Gastrocnemius medialis (tissue), 4 donors: ENCODE measurements at regions not wholly inside any gene's neighbourhood (a gene's known extent, or its start where the extent isn't known, plus 50 kb on each side); places are given as distances from the start of the nearest gene placed in this dataset.
A peak's percentile ranks its signal among the peaks of the same experiment; 100 is the strongest.

Experiments used
- ATAC-seq, 2 donors: fragments of 150-250 bp; one replicate each; pipeline ENCODE4 v1.9.1; 2016
- DNase-seq, 2 donors: peaks; one replicate each; pipeline ENCODE4 v3.0.0-alpha.2; 2019
- H3K27ac ChIP-seq, 4 donors: fragments of 200-600 bp; sonication (generic); 1 replicate in 1 of 4; 2 replicates in 3 of 4; pipeline ENCODE4 v1.5.1; 2016 to 2018; ENCODE audit warnings: mild to moderate bottlenecking in 2 of 4, moderate library complexity in 1 of 4
- H3K27me3 ChIP-seq, 3 donors: fragments of 200-600 bp; sonication (generic) in 2 of 3; 1 replicate in 1 of 3; 2 replicates in 2 of 3; pipeline versions ENCODE4 v1.5.1 to v1.6.0; 2016 to 2019; ENCODE audit warnings: mild to moderate bottlenecking in 1 of 3, moderate library complexity in 1 of 3
- H3K36me3 ChIP-seq, 2 donors: fragments of 200-600 bp; sonication (generic) in 1 of 2; one replicate each; pipeline ENCODE4 v1.5.1; 2017 to 2018
- H3K4me1 ChIP-seq, 2 donors: fragments of 200-600 bp; sonication (generic) in 1 of 2; one replicate each; pipeline ENCODE4 v1.5.1; 2016 to 2017; ENCODE audit warnings: mild to moderate bottlenecking in 2 of 2
- H3K4me3 ChIP-seq, 4 donors: fragments of 200-600 bp; sonication (generic) in 3 of 4; 1 replicate in 1 of 4; 2 replicates in 3 of 4; pipeline ENCODE4 v1.5.1; 2016 to 2019; ENCODE audit warnings: mild to moderate bottlenecking in 2 of 4
- H3K9me3 ChIP-seq, 3 donors: fragments of 200-600 bp; sonication (generic) in 2 of 3; 1 replicate in 1 of 3; 2 replicates in 2 of 3; pipeline ENCODE4 v1.5.1; 2016 to 2019
- CTCF ChIP-seq, 5 experiments: fragments of 450-650 bp in 3 of 5; fragments of 200-600 bp in 2 of 5; sonication (generic) in 2 of 5; IDR thresholded peaks in 4 of 5; conservative IDR thresholded peaks in 1 of 5; 1 replicate in 4 of 5; 2 replicates in 1 of 5; pipeline ENCODE4 v1.5.1; 2016 to 2019; ENCODE audit warnings: antibody characterized with exemption in 5 of 5, mild to moderate bottlenecking in 3 of 5, moderate library complexity in 3 of 5
- POLR2A ChIP-seq, 2 donors: fragments of 450-650 bp; IDR thresholded peaks; one replicate each; pipeline ENCODE4 v1.6.1; 2017; ENCODE audit warnings: antibody characterized with exemption in 2 of 2, mild to moderate bottlenecking in 2 of 2, moderate library complexity in 2 of 2
- in situ Hi-C, 4 donors: fragments of 200-750 bp; cut with MboI; loops; one replicate each; pipeline versions ENCODE4 v1.15.0 to v1.8.0; 2017; ENCODE audit warnings: low sequenced_read_pairs in 4 of 4
- intact Hi-C: fragments of 100-400 bp; cut with DNase I; formaldehyde crosslinking; loops from one replicate; pipeline ENCODE4 v1.15.1; 2023; ENCODE audit warnings: low total_unique reads

- ATAC-seq = no peak
- intact Hi-C loops = no loop called here
- in situ Hi-C loops = no loop called here
Observed at GRCh38 chr16:73793871-73794437, 502.7 kb upstream of the PSMD7 start.

GRCh38 chr16:73793260-73793659, 503.4 kb upstream of the PSMD7 start:
- TF ChIP-seq POLR2A (IDR thresholded peaks at IDR 0.05) = no peak
- no peak for TF ChIP-seq CTCF (IDR thresholded peaks at IDR 0.05 in 4 of 5, conservative IDR thresholded peaks at IDR 0.05 in 1 of 5)
- DNase-seq (no peak), ATAC-seq (no peak)
- no peaks in the 10 kb centered on the region for H3K27me3 ChIP-seq
- H3K4me1 ChIP-seq = peaks cover 44 to 50% of the 10 kb centered on the region in 2 donors
- H3K9me3 ChIP-seq = no peaks in the 10 kb centered on the region
- in situ Hi-C loops (no loop called here), intact Hi-C loops (no loop called here)
- no peaks in the 10 kb centered on the region for H3K36me3 ChIP-seq
- H3K27ac ChIP-seq = peak overlapping the region in 1 of 4 donors; percentile 34
- no peak overlapping the region for H3K4me3 ChIP-seq

More at GRCh38 chr16:73793871-73794437, 502.7 kb upstream of the PSMD7 start:
- Histone ChIP-seq H3K27ac (peak overlapping the region in 2 of 4 donors; percentile 63 to 79), H3K27me3 (no peaks in the 10 kb centered on the region), H3K36me3 (no peaks in the 10 kb centered on the region), H3K4me1 (peaks cover 44 to 50% of the 10 kb centered on the region in 2 donors), H3K9me3 (no peaks in the 10 kb centered on the region), H3K4me3 (no peak overlapping the region)
- DNase-seq = no peak
- TF ChIP-seq POLR2A (IDR thresholded peaks at IDR 0.05) = no peak
- TF ChIP-seq CTCF (IDR thresholded peaks at IDR 0.05 in 4 of 5, conservative IDR thresholded peaks at IDR 0.05 in 1 of 5) = no peak

GRCh38 chr16:73792199-73793020, 504.2 kb upstream of the PSMD7 start:
- no peak overlapping the region for H3K27ac ChIP-seq
- no peak for TF ChIP-seq POLR2A (IDR thresholded peaks at IDR 0.05)
- TF ChIP-seq CTCF (IDR thresholded peaks at IDR 0.05 in 4 of 5, conservative IDR thresholded peaks at IDR 0.05 in 1 of 5) = no peak
- intact Hi-C loops (no loop called here), in situ Hi-C loops (no loop called here)
- peaks cover 43 to 47% of the 10 kb centered on the region in 2 donors for H3K4me1 ChIP-seq
- no peak for DNase-seq
- no peaks in the 10 kb centered on the region for H3K36me3 ChIP-seq
- H3K27me3 ChIP-seq = no peaks in the 10 kb centered on the region
- no peaks in the 10 kb centered on the region for H3K9me3 ChIP-seq
- no peak overlapping the region for H3K4me3 ChIP-seq
- no peak for ATAC-seq

GRCh38 chr16:73781297-73781696, 515.3 kb upstream of the PSMD7 start:
- Histone ChIP-seq H3K9me3 (no peaks in the 10 kb centered on the region), H3K4me1 (no peaks in the 10 kb centered on the region), H3K27ac (no peak overlapping the region), H3K27me3 (no peaks in the 10 kb centered on the region), H3K4me3 (no peak overlapping the region), H3K36me3 (no peaks in the 10 kb centered on the region)
- TF ChIP-seq CTCF (IDR thresholded peaks at IDR 0.05 in 4 of 5, conservative IDR thresholded peaks at IDR 0.05 in 1 of 5) (no peak), POLR2A (IDR thresholded peaks at IDR 0.05) (no peak)
- intact Hi-C loops = no loop called here
- in situ Hi-C loops = no loop called here
- DNase-seq (no peak), ATAC-seq (no peak)
